Stimulated activated CD8-positive, alpha-beta memory T cell treated with anti-CD3 and anti-CD28 coated beads, Interleukin-2, amount 100 ng/mL, for 48 hours (primary cell): ENCODE measurements at regions not wholly inside any gene's neighbourhood (a gene's known extent, or its start where the extent isn't known, plus 50 kb on each side); places are given as distances from the start of the nearest gene placed in this dataset.

ENCODE experiments used
- DNase-seq, 2 donors: peaks; one replicate each; pipeline ENCODE4 v3.0.0-alpha.2; 2020; ENCODE audit warnings: low read depth in 2 of 2

- no peak for DNase-seq
These were observed 172.4 kb downstream of the PHETA1 start for GRCh38 chr12:111196532-111196931.

GRCh38 chr12:111195316-111195715 is 173.6 kb downstream of the PHETA1 start:
- no peak for DNase-seq

GRCh38 chr12:111194703-111195051 is 174.2 kb downstream of the PHETA1 start:
- DNase-seq: no peak

- no peak for DNase-seq
These were observed 174.8 kb downstream of the PHETA1 start for GRCh38 chr12:111193977-111194702.

- no peak for DNase-seq
These were observed 175.4 kb downstream of the PHETA1 start for GRCh38 chr12:111193496-111193895.

- no peak for DNase-seq
These were observed 175.8 kb downstream of the PHETA1 start for GRCh38 chr12:111193067-111193466.

- no peak for DNase-seq
These were observed 176.2 kb downstream of the PHETA1 start for GRCh38 chr12:111192647-111193046.

GRCh38 chr12:111190741-111191526 is 178.0 kb downstream of the PHETA1 start:
- no peak for DNase-seq

- DNase-seq: no peak
These were observed 179.1 kb downstream of the PHETA1 start for GRCh38 chr12:111189792-111190191.

- no peak for DNase-seq
These were observed 180.5 kb downstream of the PHETA1 start for GRCh38 chr12:111188436-111188835.

GRCh38 chr12:111186347-111186746 is 182.5 kb downstream of the PHETA1 start:
- DNase-seq: no peak

GRCh38 chr12:111185889-111186227 is 183.0 kb downstream of the PHETA1 start:
- DNase-seq: no peak

- DNase-seq: no peak
These were observed 183.5 kb downstream of the PHETA1 start for GRCh38 chr12:111185206-111185888.

GRCh38 chr12:111184161-111184560 is 184.7 kb downstream of the PHETA1 start:
- DNase-seq: no peak

GRCh38 chr12:111183094-111183493 is 185.8 kb downstream of the PHETA1 start:
- no peak for DNase-seq

GRCh38 chr12:111182382-111182781 is 186.5 kb downstream of the PHETA1 start:
- no peak for DNase-seq

- DNase-seq: no peak
These were observed 187.7 kb downstream of the PHETA1 start for GRCh38 chr12:111181143-111181726.

- no peak for DNase-seq
These were observed 188.3 kb downstream of the PHETA1 start for GRCh38 chr12:111180426-111181142.

GRCh38 chr12:111178181-111179081 is 190.5 kb downstream of the PHETA1 start:
- DNase-seq: no peak

- no peak for DNase-seq
These were observed 193.3 kb downstream of the PHETA1 start for GRCh38 chr12:111175396-111176094.
